BE2C (cell line): ENCODE measurements at regions not wholly inside any gene's neighbourhood (a gene's known extent, or its start where the extent isn't known, plus 50 kb on each side); places are given as distances from the start of the nearest gene placed in this dataset.

ENCODE experiments used
- DNase-seq: peaks from one replicate; pipeline ENCODE4 v3.0.0-alpha.2; 2020
- H3K27me3 ChIP-seq: fragments of 250-450 bp; sonication (Bioruptor Pico); 2 replicates; pipeline ENCODE4 v1.5.1; 2020; ENCODE audit warnings: mild to moderate bottlenecking
- H3K36me3 ChIP-seq: fragments of 250-450 bp; sonication (Bioruptor Pico); 2 replicates; pipeline ENCODE4 v1.5.1; 2020; ENCODE audit warnings: mild to moderate bottlenecking
- H3K4me1 ChIP-seq: fragments of 250-450 bp; sonication (Bioruptor Pico); 2 replicates; pipeline ENCODE4 v1.5.1; 2020
- H3K4me3 ChIP-seq: 2 replicates; pipeline ENCODE4 v1.5.1; 2011; ENCODE audit warnings: low read depth, low read length
- H3K9me3 ChIP-seq: fragments of 250-450 bp; sonication (Bioruptor Pico); 2 replicates; pipeline ENCODE4 v1.5.1; 2020
- CTCF ChIP-seq: IDR thresholded peaks from 2 replicates; pipeline ENCODE4 v1.5.1; 2012; ENCODE audit warnings: mild to moderate bottlenecking, low read depth, low read length

GRCh38 chr2:151150331-151151320 is 111.0 kb downstream of the RBM43 start:
- Histone ChIP-seq H3K36me3 (no peaks in the 10 kb centered on the region), H3K27me3 (no peaks in the 10 kb centered on the region), H3K4me3 (no peak overlapping the region), H3K9me3 (no peaks in the 10 kb centered on the region), H3K4me1 (no peaks in the 10 kb centered on the region; the same call in 1 of the 2 replicates)
- no peak for DNase-seq
- TF ChIP-seq CTCF, result no peak

- no peaks in the 10 kb centered on the region for H3K4me1 ChIP-seq
- TF ChIP-seq CTCF, result no peak
- DNase-seq, result no peak
- H3K4me3 ChIP-seq, result no peak overlapping the region
- H3K36me3 ChIP-seq, result no peaks in the 10 kb centered on the region
- no peaks in the 10 kb centered on the region for H3K27me3 ChIP-seq
- H3K9me3 ChIP-seq, result no peaks in the 10 kb centered on the region
Measured at GRCh38 chr2:151138507-151138906, 123.2 kb downstream of the RBM43 start.

GRCh38 chr2:151137526-151137925 is 124.1 kb downstream of the RBM43 start:
- Histone ChIP-seq H3K4me3 (no peak overlapping the region), H3K27me3 (no peaks in the 10 kb centered on the region), H3K9me3 (no peaks in the 10 kb centered on the region), H3K36me3 (no peaks in the 10 kb centered on the region), H3K4me1 (no peaks in the 10 kb centered on the region)
- no peak for TF ChIP-seq CTCF
- DNase-seq, result no peak

- no peak for TF ChIP-seq CTCF
- DNase-seq, result no peak
- no peaks in the 10 kb centered on the region for H3K4me1 ChIP-seq
- no peaks in the 10 kb centered on the region for H3K36me3 ChIP-seq
- no peaks in the 10 kb centered on the region for H3K9me3 ChIP-seq
- H3K27me3 ChIP-seq, result no peaks in the 10 kb centered on the region
- no peak overlapping the region for H3K4me3 ChIP-seq
Measured at GRCh38 chr2:151120011-151120410, 141.7 kb downstream of the RBM43 start.

- H3K4me3 ChIP-seq, result no peak overlapping the region
- H3K9me3 ChIP-seq, result no peaks in the 10 kb centered on the region
- no peaks in the 10 kb centered on the region for H3K27me3 ChIP-seq
- no peak for DNase-seq
- H3K4me1 ChIP-seq, result no peaks in the 10 kb centered on the region
- no peaks in the 10 kb centered on the region for H3K36me3 ChIP-seq
- TF ChIP-seq CTCF, result no peak
Measured at GRCh38 chr2:151119374-151119773, 142.3 kb downstream of the RBM43 start.

GRCh38 chr2:151118269-151118668 is 143.4 kb downstream of the RBM43 start:
- Histone ChIP-seq H3K4me3 (no peak overlapping the region), H3K27me3 (no peaks in the 10 kb centered on the region), H3K36me3 (no peaks in the 10 kb centered on the region), H3K9me3 (no peaks in the 10 kb centered on the region), H3K4me1 (no peaks in the 10 kb centered on the region)
- DNase-seq, result no peak
- TF ChIP-seq CTCF, result no peak
